GM12874 (cell line): ENCODE measurements at regions not wholly inside any gene's neighbourhood (a gene's known extent, or its start where the extent isn't known, plus 50 kb on each side); places are given as distances from the start of the nearest gene placed in this dataset.

Experiments used
- CTCF ChIP-seq: IDR thresholded peaks from 2 replicates; pipeline ENCODE4 v1.5.1; 2011; ENCODE audit warnings: low read depth, mild to moderate bottlenecking, control low read depth, low read length, moderate library complexity; ENCODE audit not compliant: insufficient read depth

DNA sequence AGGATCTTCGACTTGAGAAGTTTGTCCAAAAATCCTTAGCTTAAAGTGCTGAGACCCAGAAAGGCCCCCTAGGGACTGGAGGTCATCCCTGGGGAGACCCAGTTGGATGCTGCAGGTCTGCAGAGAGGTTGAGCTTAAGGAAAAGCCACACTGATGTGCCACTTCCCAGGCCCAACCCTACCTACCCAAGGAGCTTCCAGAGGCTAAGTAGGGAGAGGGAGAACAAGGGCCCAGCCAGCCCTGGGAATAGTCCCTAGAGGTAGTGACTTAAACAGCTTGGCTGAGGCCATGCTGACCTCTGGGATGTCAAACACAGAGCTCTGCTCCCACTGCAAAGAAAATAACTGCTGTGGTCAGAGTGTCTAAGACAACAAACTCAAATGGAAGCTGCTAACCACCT is 693.7 kb downstream of the MATN1 start:
- TF ChIP-seq CTCF, result no peak

GRCh38 chr1:30028939-30029338 is 694.4 kb downstream of the MATN1 start:
- no peak for TF ChIP-seq CTCF

GRCh38 chr1:30028283-30028682 is 695.1 kb downstream of the MATN1 start:
- TF ChIP-seq CTCF, result no peak

- no peak for TF ChIP-seq CTCF
These were observed 696.1 kb downstream of the MATN1 start for GRCh38 chr1:30027247-30027646.

- TF ChIP-seq CTCF, result no peak
These were observed 698.8 kb downstream of the MATN1 start for GRCh38 chr1:30024411-30025195.

GRCh38 chr1:30023339-30024022 is 699.9 kb downstream of the MATN1 start:
- TF ChIP-seq CTCF, result no peak

DNA sequence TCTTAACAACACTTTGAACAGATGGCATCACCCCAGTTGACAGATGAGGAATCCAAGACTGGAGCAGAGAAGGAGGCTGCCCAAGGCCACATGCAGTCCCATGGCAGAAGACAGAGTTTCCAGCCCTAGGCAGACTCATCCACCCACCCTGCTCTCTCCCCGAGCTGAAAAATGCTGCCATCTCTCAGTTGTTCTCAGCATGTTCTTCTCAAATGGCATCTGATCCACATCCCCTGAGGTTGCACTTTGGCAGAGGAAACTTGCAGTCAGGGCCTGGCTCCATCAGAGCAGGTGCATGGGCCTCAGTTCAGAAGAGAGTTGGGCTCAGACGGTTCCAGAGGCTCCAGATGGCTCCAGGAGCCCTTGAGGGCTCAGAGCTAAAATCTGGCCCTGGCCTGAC is 709.4 kb downstream of the MATN1 start:
- TF ChIP-seq CTCF, result no peak
